Endodermal cell (in vitro differentiated cells): ENCODE measurements at regions not wholly inside any gene's neighbourhood (a gene's known extent, or its start where the extent isn't known, plus 50 kb on each side); places are given as distances from the start of the nearest gene placed in this dataset.

Experiments
- DNase-seq: peaks from one replicate; pipeline ENCODE4 v3.0.0-alpha.2; 2017
- H3K27ac ChIP-seq: 2 replicates; pipeline ENCODE4 v1.5.1; 2013; ENCODE audit warnings: mild to moderate bottlenecking, low read depth, low read length, moderate library complexity
- H3K27me3 ChIP-seq: 2 replicates; pipeline ENCODE4 v1.6.1; 2013; ENCODE audit warnings: mild to moderate bottlenecking, low read length, moderate library complexity; ENCODE audit not compliant: insufficient read depth, control insufficient read depth, poor library complexity, severe bottlenecking
- H3K36me3 ChIP-seq: 2 replicates; pipeline ENCODE4 v1.7.0; 2013; ENCODE audit warnings: mild to moderate bottlenecking, low read length, moderate library complexity; ENCODE audit not compliant: control insufficient read depth, insufficient read depth
- H3K4me1 ChIP-seq: one replicate; pipeline ENCODE4 v1.7.0; 2013; ENCODE audit warnings: low read length; ENCODE audit not compliant: control insufficient read depth, insufficient read depth
- H3K4me3 ChIP-seq: 2 replicates; pipeline ENCODE4 v1.5.1; 2013; ENCODE audit warnings: mild to moderate bottlenecking, low read length, moderate library complexity
- H3K9ac ChIP-seq: 2 replicates; pipeline ENCODE4 v1.6.1; 2013; ENCODE audit warnings: mild to moderate bottlenecking, low read length, moderate library complexity; ENCODE audit not compliant: poor library complexity, severe bottlenecking; ENCODE audit errors: extremely low read depth
- H3K9me3 ChIP-seq: 2 replicates; pipeline ENCODE4 v1.6.1; 2013; ENCODE audit warnings: mild to moderate bottlenecking, low read length, moderate library complexity; ENCODE audit not compliant: control insufficient read depth
- H3K27ac Mint-ChIP-seq: 2 replicates; pipeline ENCODE4 v1.8.0; 2020; ENCODE audit warnings: mixed read lengths
- H3K27me3 Mint-ChIP-seq: 2 replicates; pipeline ENCODE4 v1.8.0; 2021; ENCODE audit warnings: mild to moderate bottlenecking, mixed read lengths; ENCODE audit not compliant: insufficient read depth
- H3K36me3 Mint-ChIP-seq: 2 replicates; pipeline ENCODE4 v1.8.0; 2020; ENCODE audit warnings: low read depth, mixed read lengths
- H3K4me1 Mint-ChIP-seq: 2 replicates; pipeline ENCODE4 v1.8.0; 2020; ENCODE audit warnings: mixed read lengths
- H3K4me3 Mint-ChIP-seq: 2 replicates; pipeline ENCODE4 v1.8.0; 2020; ENCODE audit warnings: mild to moderate bottlenecking, moderate library complexity, mixed read lengths
- H3K9me3 Mint-ChIP-seq: 2 replicates; pipeline ENCODE4 v1.8.0; 2020; ENCODE audit warnings: mild to moderate bottlenecking, mixed read lengths
- CTCF ChIP-seq: fragments of 200-600 bp; sonication (generic); conservative IDR thresholded peaks from 2 replicates; pipeline ENCODE4 v1.5.0; 2021; ENCODE audit warnings: antibody characterized with exemption, mild to moderate bottlenecking
- WGBS, 2 experiments: methylation state at CpG; one replicate each; pipeline versions ENCODE4 v1.1.5 to v1.1.7; 2013; ENCODE audit warnings: missing lambda C conversion rate in 2 of 2, mixed read lengths in 1 of 2; ENCODE audit not compliant: insufficient coverage in 1 of 2, insufficient read length in 1 of 2; 5-methylcytosine and 5-hydroxymethylcytosine counted together

GRCh38 chr5:120052916-120053828 is 410.9 kb upstream of the PRR16 start:
- no peak overlapping the region for H3K27ac Mint-ChIP-seq
- H3K36me3 Mint-ChIP-seq: no peaks in the 10 kb centered on the region
- H3K4me1 Mint-ChIP-seq: peaks cover 10% of the 10 kb centered on the region
- no peak overlapping the region for H3K4me3 ChIP-seq
- H3K9me3 Mint-ChIP-seq: no peaks in the 10 kb centered on the region
- no peaks in the 10 kb centered on the region for H3K9me3 ChIP-seq
- H3K9ac ChIP-seq: no peak overlapping the region
- H3K27ac ChIP-seq: no peak overlapping the region
- 90 to 100% methylated on average over 2 to 4 of the region's 4 CpGs for WGBS, 2 experiments
- no peak for TF ChIP-seq CTCF
- no peaks in the 10 kb centered on the region for H3K27me3 ChIP-seq
- DNase-seq: no peak
- H3K36me3 ChIP-seq: no peaks in the 10 kb centered on the region
- no peak overlapping the region for H3K4me3 Mint-ChIP-seq
- peaks cover 5% of the 10 kb centered on the region for H3K4me1 ChIP-seq
- no peaks in the 10 kb centered on the region for H3K27me3 Mint-ChIP-seq

- peaks cover 5% of the 10 kb centered on the region for H3K4me1 ChIP-seq
- H3K27me3 Mint-ChIP-seq: no peaks in the 10 kb centered on the region
- H3K36me3 Mint-ChIP-seq: no peaks in the 10 kb centered on the region
- H3K4me1 Mint-ChIP-seq: peaks cover 13% of the 10 kb centered on the region
- TF ChIP-seq CTCF: no peak
- no peaks in the 10 kb centered on the region for H3K9me3 ChIP-seq
- 86 to 95% methylated on average over 2 to 3 of the region's 4 CpGs for WGBS, 2 experiments
- no peak overlapping the region for H3K4me3 Mint-ChIP-seq
- H3K9me3 Mint-ChIP-seq: no peaks in the 10 kb centered on the region
- H3K27me3 ChIP-seq: no peaks in the 10 kb centered on the region
- no peak overlapping the region for H3K4me3 ChIP-seq
- no peak for DNase-seq
- H3K27ac Mint-ChIP-seq: no peak overlapping the region
- H3K36me3 ChIP-seq: no peaks in the 10 kb centered on the region
- no peak overlapping the region for H3K9ac ChIP-seq
- H3K27ac ChIP-seq: no peak overlapping the region
These were observed 410.3 kb upstream of the PRR16 start for GRCh38 chr5:120053841-120054240.

GRCh38 chr5:120055858-120056257 is 408.2 kb upstream of the PRR16 start:
- H3K27ac ChIP-seq: no peak overlapping the region
- H3K36me3 Mint-ChIP-seq: no peaks in the 10 kb centered on the region
- WGBS, 2 experiments: 80 to 92% methylated on average over 1 to 2 of the region's 2 CpGs
- no peak overlapping the region for H3K4me3 ChIP-seq
- H3K9me3 Mint-ChIP-seq: no peaks in the 10 kb centered on the region
- H3K9ac ChIP-seq: no peak overlapping the region
- no peak for DNase-seq
- peaks cover 13% of the 10 kb centered on the region for H3K4me1 Mint-ChIP-seq
- H3K27me3 ChIP-seq: no peaks in the 10 kb centered on the region
- TF ChIP-seq CTCF: no peak
- no peak overlapping the region for H3K4me3 Mint-ChIP-seq
- H3K27ac Mint-ChIP-seq: no peak overlapping the region
- H3K27me3 Mint-ChIP-seq: no peaks in the 10 kb centered on the region
- no peaks in the 10 kb centered on the region for H3K9me3 ChIP-seq
- no peaks in the 10 kb centered on the region for H3K36me3 ChIP-seq
- H3K4me1 ChIP-seq: peaks cover 5% of the 10 kb centered on the region
